ENCODE measurements at regions not wholly inside any gene's neighbourhood (a gene's known extent, or its start where the extent isn't known, plus 50 kb on each side); places are given as distances from the start of the nearest gene placed in this dataset.
A peak's percentile ranks its signal among the peaks of the same experiment; 100 is the strongest.
"Not testable (repeated sequence)": the region's sequence is repeated elsewhere in the genome, so short reads cannot be mapped to it uniquely, and the experiment has no call there.

GRCh38 chr1:55888685-55889317 is 673.6 kb upstream of the USP24 start:
- no peak for DNase-seq

- no peak for DNase-seq
These were observed 671.9 kb upstream of the USP24 start for GRCh38 chr1:55886856-55887712.

- DNase-seq: no peak
These were observed 670.5 kb upstream of the USP24 start for GRCh38 chr1:55885619-55886018.

GRCh38 chr1:55882931-55883330 is 667.8 kb upstream of the USP24 start:
- DNase-seq: no peak

GRCh38 chr1:55879346-55879745 is 664.2 kb upstream of the USP24 start:
- DNase-seq: no peak

- no peak for DNase-seq
These were observed 662.5 kb upstream of the USP24 start for GRCh38 chr1:55877437-55878232.

GRCh38 chr1:55876276-55877060 is 661.3 kb upstream of the USP24 start:
- DNase-seq: no peak

- DNase-seq: no peak
These were observed 654.9 kb upstream of the USP24 start for GRCh38 chr1:55870106-55870505.

GRCh38 chr1:55869065-55869464 is 653.9 kb upstream of the USP24 start:
- no peak for DNase-seq

- DNase-seq: no peak
These were observed 652.9 kb upstream of the USP24 start for GRCh38 chr1:55868026-55868425.

GRCh38 chr1:55867304-55867843 is 652.2 kb upstream of the USP24 start:
- DNase-seq: no peak

GRCh38 chr1:55865778-55866177 is 650.6 kb upstream of the USP24 start:
- not testable (repeated sequence) for DNase-seq

- no peak for DNase-seq
These were observed 649.1 kb upstream of the USP24 start for GRCh38 chr1:55864251-55864650.

GRCh38 chr1:55861676-55862340 is 646.6 kb upstream of the USP24 start:
- no peak for DNase-seq

- DNase-seq: no peak
These were observed 645.8 kb upstream of the USP24 start for GRCh38 chr1:55860798-55861519.

- DNase-seq: no peak
These were observed 645.2 kb upstream of the USP24 start for GRCh38 chr1:55860326-55860725.

- no peak for DNase-seq
These were observed 639.7 kb upstream of the USP24 start for GRCh38 chr1:55854911-55855310.

- DNase-seq: peak; percentile 6
These were observed 633.7 kb upstream of the USP24 start for GRCh38 chr1:55848906-55849305.

GRCh38 chr1:55846051-55846450 is 630.9 kb upstream of the USP24 start:
- DNase-seq: no peak

GRCh38 chr1:55844322-55844721 is 629.2 kb upstream of the USP24 start:
- DNase-seq: no peak

GRCh38 chr1:55839626-55840025 is 624.5 kb upstream of the USP24 start:
- no peak for DNase-seq
